Kidney (tissue), 13 donors: ENCODE measurements at regions not wholly inside any gene's neighbourhood (a gene's known extent, or its start where the extent isn't known, plus 50 kb on each side); places are given as distances from the start of the nearest gene placed in this dataset.

Source experiments
- DNase-seq, 5 donors: peaks; one replicate each; pipeline ENCODE4 v3.0.0-alpha.2; 2013 to 2020
- FAIRE-seq: peaks from 2 replicates; lab custom pipeline; 2012; peaks lifted over from hg19 to GRCh38; lab: Jason Lieb, UNC
- H3K27ac ChIP-seq, 2 donors: one replicate each; pipeline ENCODE4 v1.7.0; 2013; ENCODE audit warnings: low read depth in 2 of 2, low read length in 2 of 2, inconsistent platforms in 1 of 2
- H3K27me3 ChIP-seq: one replicate; pipeline ENCODE4 v1.7.1; 2013; ENCODE audit warnings: low read length, inconsistent platforms; ENCODE audit not compliant: control insufficient read depth, insufficient read depth
- H3K36me3 ChIP-seq, 3 donors: one replicate each; pipeline versions ENCODE4 v1.7.0 to v1.7.1; 2013; ENCODE audit warnings: low read length in 3 of 3, control low read depth in 1 of 3, inconsistent platforms in 1 of 3; ENCODE audit not compliant: insufficient read depth in 3 of 3, control insufficient read depth in 2 of 3
- H3K4me1 ChIP-seq, 3 donors: one replicate each; pipeline versions ENCODE4 v1.7.0 to v1.7.1; 2013; ENCODE audit warnings: low read length in 3 of 3, inconsistent platforms in 1 of 3, low read depth in 1 of 3; ENCODE audit not compliant: control insufficient read depth in 2 of 3, insufficient read depth in 2 of 3
- H3K4me3 ChIP-seq, 3 donors: one replicate each; pipeline versions ENCODE4 v1.7.0 to v1.8.1; 2013; ENCODE audit warnings: low read length in 3 of 3, control low read depth in 1 of 3, inconsistent platforms in 1 of 3
- H3K9ac ChIP-seq, 3 donors: one replicate each; pipeline versions ENCODE4 v1.7.0 to v1.7.1; 2013; ENCODE audit warnings: low read length in 3 of 3, control low read depth in 1 of 3, inconsistent platforms in 1 of 3
- H3K9me3 ChIP-seq, 3 donors: one replicate each; pipeline versions ENCODE4 v1.7.0 to v1.7.1; 2013; ENCODE audit warnings: low read length in 3 of 3, control low read depth in 1 of 3, inconsistent platforms in 1 of 3; ENCODE audit not compliant: control insufficient read depth in 2 of 3, insufficient read depth in 1 of 3
- CTCF ChIP-seq: IDR thresholded peaks from 3 replicates; pipeline ENCODE4 v1.5.1; 2012; ENCODE audit warnings: mild to moderate bottlenecking, moderate library complexity, borderline replicate concordance; ENCODE audit not compliant: insufficient read depth; ENCODE audit errors: extremely low read depth
- intact Hi-C: fragments of 100-400 bp; cut with DNase I; formaldehyde crosslinking; loops from one replicate; pipeline ENCODE4 v1.11.1; 2022
- donor health status: control.
- donor health status: control.
- donor health status: control.
- donor health status: control.
- donor health status: control.
- donor health status: DM: yes; HTN: yes; CAD: no.
- donor health status: Normal renal cell carcinoma (clear cell type).

DNA sequence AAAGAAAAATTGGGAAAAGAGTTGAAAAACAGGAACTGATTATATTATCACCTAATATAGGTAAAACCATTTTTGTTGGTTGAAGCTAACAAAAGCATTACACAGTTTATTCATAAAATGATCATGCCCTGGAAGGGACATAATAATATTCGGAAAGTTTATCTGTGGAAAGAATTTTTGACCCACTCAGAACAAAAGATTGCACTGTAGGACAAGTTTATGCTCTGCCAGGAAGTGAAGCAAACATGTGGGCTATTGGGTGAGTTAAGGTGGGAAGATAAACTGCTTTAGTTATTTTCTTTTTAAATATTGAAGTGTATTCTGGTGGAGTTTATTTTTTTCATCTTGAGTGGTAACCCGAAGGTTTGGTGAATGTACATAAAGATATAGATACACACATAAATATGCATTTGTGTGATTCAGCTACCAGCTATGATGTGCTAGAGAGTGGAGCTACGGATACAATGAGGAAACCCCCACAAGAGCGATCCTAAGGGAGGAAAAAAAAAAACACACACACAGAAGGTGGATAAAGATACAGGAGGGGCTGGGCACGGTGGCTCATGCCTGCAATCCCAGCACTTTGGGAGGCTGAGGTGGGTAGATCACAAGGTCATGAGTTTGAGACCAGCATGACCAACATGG lies 506.4 kb upstream of the THBS1 start:
- Histone ChIP-seq H3K4me3 (no peak overlapping the region), H3K36me3 (no peaks in the 10 kb centered on the region), H3K9me3 (no peaks in the 10 kb centered on the region), H3K4me1 (peaks cover 0 to 2% (median 0%) of the 10 kb centered on the region in 3 donors), H3K9ac (no peak overlapping the region), H3K27ac (no peak overlapping the region), H3K27me3 (no peaks in the 10 kb centered on the region)
- FAIRE-seq = no peak
- intact Hi-C loops = no loop called here
- no peak for DNase-seq
- TF ChIP-seq CTCF = no peak

DNA sequence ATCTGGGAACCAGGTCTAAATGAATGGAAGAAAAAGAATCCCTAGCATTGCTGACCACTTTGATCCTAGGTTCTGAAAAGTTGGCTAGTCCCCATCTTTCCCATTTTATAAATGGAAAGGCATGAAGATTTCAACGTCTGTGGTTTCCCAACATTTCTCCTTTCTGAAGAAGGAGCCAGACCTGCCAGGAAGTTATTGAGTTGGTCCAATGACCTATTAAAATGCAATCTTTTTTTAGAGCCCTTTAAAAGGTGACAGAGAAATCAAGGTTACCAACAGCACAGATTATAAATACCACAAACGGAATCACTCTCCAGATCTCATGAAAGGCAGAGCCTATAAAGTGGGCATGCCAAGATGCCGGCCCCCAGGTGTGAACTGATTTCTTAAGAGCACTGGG lies 505.6 kb upstream of the THBS1 start:
- no peak overlapping the region for H3K4me3 ChIP-seq
- intact Hi-C loops = no loop called here
- H3K36me3 ChIP-seq = no peaks in the 10 kb centered on the region
- H3K4me1 ChIP-seq = peaks cover 0 to 2% (median 0%) of the 10 kb centered on the region in 3 donors
- no peak overlapping the region for H3K9ac ChIP-seq
- no peaks in the 10 kb centered on the region for H3K9me3 ChIP-seq
- no peak for TF ChIP-seq CTCF
- DNase-seq (no peak), FAIRE-seq (no peak)
- no peaks in the 10 kb centered on the region for H3K27me3 ChIP-seq
- no peak overlapping the region for H3K27ac ChIP-seq

GRCh38 chr15:39075756-39076341 lies 505.0 kb upstream of the THBS1 start:
- intact Hi-C loops = no loop called here
- DNase-seq (no peak), FAIRE-seq (no peak)
- Histone ChIP-seq H3K4me3 (no peak overlapping the region), H3K4me1 (peaks cover 0 to 2% (median 0%) of the 10 kb centered on the region in 3 donors), H3K27me3 (no peaks in the 10 kb centered on the region), H3K36me3 (no peaks in the 10 kb centered on the region), H3K9me3 (no peaks in the 10 kb centered on the region), H3K27ac (no peak overlapping the region), H3K9ac (no peak overlapping the region)
- TF ChIP-seq CTCF = no peak
